ENCODE measurements at regions not wholly inside any gene's neighbourhood (a gene's known extent, or its start where the extent isn't known, plus 50 kb on each side); places are given as distances from the start of the nearest gene placed in this dataset.

DNA sequence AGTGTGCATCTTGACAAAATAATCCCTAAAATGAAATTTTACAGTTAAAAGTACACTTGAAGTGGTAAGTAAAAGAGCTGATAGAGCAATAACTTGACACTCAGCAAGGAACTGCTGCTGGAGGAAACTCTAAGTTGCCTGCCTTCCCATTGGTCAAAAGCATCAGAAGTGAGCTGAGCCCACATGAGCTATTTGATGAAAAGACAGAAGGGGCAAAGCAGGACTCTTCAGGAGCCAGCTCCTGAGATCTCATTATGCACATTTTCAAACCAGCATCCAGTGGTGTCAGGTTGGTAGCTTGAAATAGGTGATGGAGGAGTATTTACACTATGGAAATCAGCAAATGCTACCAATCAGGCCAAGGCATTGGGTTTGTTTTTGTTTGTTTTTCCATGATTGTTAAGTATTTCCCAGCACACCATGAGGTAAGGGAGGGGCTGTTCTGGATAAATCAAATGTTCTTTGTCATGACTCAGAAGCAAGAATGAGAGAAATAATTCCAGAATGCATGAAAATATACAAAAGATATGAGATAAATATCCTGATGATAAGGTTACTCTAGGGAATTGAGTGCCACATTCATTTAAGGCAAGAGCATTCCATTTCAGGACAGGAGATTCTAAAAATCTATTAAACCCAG is 316.6 kb downstream of the SNX13 start:
- H3K4me3 ChIP-seq: no peak overlapping the region
- intact Hi-C loops (cut with DNase I): no loop called here
- H3K9me3 ChIP-seq: no peaks in the 10 kb centered on the region
- H3K36me3 ChIP-seq: no peaks in the 10 kb centered on the region
- H3K27ac ChIP-seq: no peak overlapping the region
- ATAC-seq (no peak), DNase-seq (no peak)
- H3K27me3 ChIP-seq: no peaks in the 10 kb centered on the region
- peaks cover 0 to 11% (median 5%) of the 10 kb centered on the region in 4 donors for H3K4me1 ChIP-seq
- TF ChIP-seq POLR2A (IDR thresholded peaks at IDR 0.05): no peak
- TF ChIP-seq, protein P1, sequence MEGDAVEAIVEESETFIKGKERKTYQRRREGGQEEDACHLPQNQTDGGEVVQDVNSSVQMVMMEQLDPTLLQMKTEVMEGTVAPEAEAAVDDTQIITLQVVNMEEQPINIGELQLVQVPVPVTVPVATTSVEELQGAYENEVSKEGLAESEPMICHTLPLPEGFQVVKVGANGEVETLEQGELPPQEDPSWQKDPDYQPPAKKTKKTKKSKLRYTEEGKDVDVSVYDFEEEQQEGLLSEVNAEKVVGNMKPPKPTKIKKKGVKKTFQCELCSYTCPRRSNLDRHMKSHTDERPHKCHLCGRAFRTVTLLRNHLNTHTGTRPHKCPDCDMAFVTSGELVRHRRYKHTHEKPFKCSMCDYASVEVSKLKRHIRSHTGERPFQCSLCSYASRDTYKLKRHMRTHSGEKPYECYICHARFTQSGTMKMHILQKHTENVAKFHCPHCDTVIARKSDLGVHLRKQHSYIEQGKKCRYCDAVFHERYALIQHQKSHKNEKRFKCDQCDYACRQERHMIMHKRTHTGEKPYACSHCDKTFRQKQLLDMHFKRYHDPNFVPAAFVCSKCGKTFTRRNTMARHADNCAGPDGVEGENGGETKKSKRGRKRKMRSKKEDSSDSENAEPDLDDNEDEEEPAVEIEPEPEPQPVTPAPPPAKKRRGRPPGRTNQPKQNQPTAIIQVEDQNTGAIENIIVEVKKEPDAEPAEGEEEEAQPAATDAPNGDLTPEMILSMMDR (IDR thresholded peaks at IDR 0.05): no peak

DNA sequence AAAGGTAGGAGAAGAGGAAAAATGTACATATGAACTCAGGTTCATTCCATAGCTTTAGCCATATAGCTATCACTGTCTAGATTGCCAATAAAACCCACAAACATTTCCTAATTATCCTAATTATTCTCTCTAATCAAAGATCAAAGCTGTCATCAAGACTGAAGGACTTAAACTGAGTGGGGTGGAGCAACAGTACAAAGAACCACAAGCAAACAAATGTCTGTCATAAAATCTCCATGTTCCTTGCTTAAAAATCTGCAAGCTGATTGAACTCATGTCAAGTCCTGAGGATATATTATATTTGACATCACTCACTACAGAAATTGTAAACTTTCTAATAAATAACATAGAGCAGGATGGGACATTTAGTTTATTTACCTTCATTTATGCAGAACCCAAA is 315.9 kb downstream of the SNX13 start:
- no peak overlapping the region for H3K27ac ChIP-seq
- no peak overlapping the region for H3K4me3 ChIP-seq
- no peaks in the 10 kb centered on the region for H3K9me3 ChIP-seq
- intact Hi-C loops (cut with DNase I): no loop called here
- no peak for TF ChIP-seq POLR2A (IDR thresholded peaks at IDR 0.05)
- TF ChIP-seq, protein P1 (IDR thresholded peaks at IDR 0.05): no peak
- DNase-seq (no peak), ATAC-seq (no peak)
- H3K27me3 ChIP-seq: no peaks in the 10 kb centered on the region
- no peaks in the 10 kb centered on the region for H3K36me3 ChIP-seq
- H3K4me1 ChIP-seq: peaks cover 0 to 5% (median 2%) of the 10 kb centered on the region in 4 donors

DNA sequence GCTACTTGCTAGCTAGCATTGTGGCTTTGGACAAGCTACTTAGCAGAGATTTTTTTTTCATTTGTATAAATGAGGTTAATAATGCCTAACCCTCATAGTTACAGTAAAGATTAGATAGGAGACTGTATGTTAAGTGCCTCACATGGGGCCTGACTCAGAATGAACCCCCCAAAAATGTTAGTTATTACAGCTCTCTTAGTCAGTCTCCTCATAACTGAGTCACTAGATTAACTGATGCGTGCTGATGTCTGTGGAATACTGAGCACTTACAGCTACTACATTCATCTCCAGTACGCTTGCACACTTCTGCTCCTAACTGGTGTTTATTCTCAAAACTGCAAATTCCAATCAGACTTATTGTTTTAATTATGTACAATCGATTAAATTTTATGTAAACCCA is 315.3 kb downstream of the SNX13 start:
- Histone ChIP-seq H3K9me3 (no peaks in the 10 kb centered on the region), H3K27ac (no peak overlapping the region), H3K4me3 (no peak overlapping the region), H3K27me3 (no peaks in the 10 kb centered on the region), H3K36me3 (no peaks in the 10 kb centered on the region), H3K4me1 (no peaks in the 10 kb centered on the region)
- 82% methylated on average over 3 of the region's 3 CpGs for WGBS (ENCODE audit: insufficient coverage, low coverage, low lambda C conversion rate, missing lambda C conversion rate)
- TF ChIP-seq, protein P1 (IDR thresholded peaks at IDR 0.05): no peak
- TF ChIP-seq POLR2A (IDR thresholded peaks at IDR 0.05): no peak
- ATAC-seq (no peak), DNase-seq (no peak)
- intact Hi-C loops (cut with DNase I): no loop called here

DNA sequence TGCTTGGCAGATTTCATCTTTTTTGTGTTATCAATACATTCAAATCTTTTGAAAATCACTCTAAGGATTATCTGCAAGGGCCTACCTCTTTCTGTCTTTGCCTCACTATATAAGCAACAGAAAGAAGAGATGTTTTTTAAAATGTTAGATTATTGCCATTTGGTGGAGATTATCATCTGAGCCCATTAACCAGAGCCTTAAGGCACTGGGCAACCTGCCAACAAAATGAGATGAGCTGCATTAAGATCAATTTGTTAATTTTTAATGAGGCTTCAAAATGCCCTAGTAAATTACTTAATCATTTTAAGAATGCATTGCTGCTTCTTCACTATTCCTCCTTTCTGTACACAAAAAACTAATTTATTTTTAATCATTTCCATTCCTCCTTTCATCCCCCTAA is 314.1 kb downstream of the SNX13 start:
- no peak for DNase-seq
- Histone ChIP-seq H3K27me3 (no peaks in the 10 kb centered on the region), H3K4me3 (no peak overlapping the region), H3K27ac (no peak overlapping the region), H3K9me3 (no peaks in the 10 kb centered on the region), H3K36me3 (no peaks in the 10 kb centered on the region), H3K4me1 (no peaks in the 10 kb centered on the region)
- no peak for ATAC-seq
- intact Hi-C loops (cut with DNase I): no loop called here
- TF ChIP-seq, protein P1 (IDR thresholded peaks at IDR 0.05): no peak
- TF ChIP-seq POLR2A (IDR thresholded peaks at IDR 0.05): no peak

DNA sequence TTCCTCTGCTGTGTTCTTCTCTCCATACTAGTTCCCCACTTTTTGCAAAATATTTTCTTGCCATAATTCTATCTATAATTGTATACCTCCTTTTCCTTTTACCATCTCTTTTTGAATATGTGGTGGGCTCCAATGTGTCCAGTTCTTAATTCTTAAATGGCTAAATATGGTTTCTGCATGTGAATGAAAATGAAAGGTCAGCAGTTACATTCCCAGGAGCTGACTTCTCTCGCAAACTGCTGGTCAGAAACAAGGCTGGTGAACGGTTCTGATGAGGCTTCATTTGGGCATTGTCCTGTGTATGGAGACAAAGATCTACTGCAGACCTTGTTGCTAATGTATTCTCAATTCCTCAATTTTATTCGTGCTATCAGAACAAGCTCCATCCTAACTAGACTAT is 309.2 kb downstream of the SNX13 start:
- DNase-seq: no peak
- Histone ChIP-seq H3K27ac (no peak overlapping the region), H3K4me1 (no peaks in the 10 kb centered on the region), H3K4me3 (no peak overlapping the region), H3K36me3 (no peaks in the 10 kb centered on the region), H3K27me3 (no peaks in the 10 kb centered on the region), H3K9me3 (no peaks in the 10 kb centered on the region)
- intact Hi-C loops (cut with DNase I): no loop called here
- no peak for ATAC-seq
- TF ChIP-seq POLR2A (IDR thresholded peaks at IDR 0.05): no peak
- TF ChIP-seq, protein P1 (IDR thresholded peaks at IDR 0.05): no peak
- WGBS (ENCODE audit: insufficient coverage, low coverage, low lambda C conversion rate, missing lambda C conversion rate): 81% methylated on average over 3 of the region's 3 CpGs

Data from right lobe of liver (tissue), 6 donors.